ENCODE measurements at regions not wholly inside any gene's neighbourhood (a gene's known extent, or its start where the extent isn't known, plus 50 kb on each side); places are given as distances from the start of the nearest gene placed in this dataset.

DNA sequence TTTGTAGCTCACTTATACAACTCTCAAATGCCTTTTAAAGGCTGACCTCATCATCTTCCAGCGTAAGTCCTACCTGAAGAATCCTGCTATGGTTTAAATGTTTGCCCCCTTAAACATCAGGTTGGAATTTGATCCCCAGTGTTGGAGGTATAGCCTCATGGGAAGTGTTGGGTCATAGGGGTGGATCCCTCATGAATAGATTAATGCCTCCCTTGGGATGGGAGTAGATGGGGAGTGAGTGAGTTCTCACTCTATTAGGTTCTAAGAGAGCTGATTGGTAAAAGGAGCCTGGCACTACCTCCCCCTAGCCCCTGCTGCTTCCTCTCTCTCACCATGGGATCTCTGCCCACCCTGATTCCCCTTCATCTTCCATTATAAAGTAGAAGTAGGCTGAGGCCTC is 285.6 kb downstream of the FZD1 start:
- DNase-seq: no peak
- H3K36me3 ChIP-seq (ENCODE audit: insufficient read depth, low read length): no peaks in the 10 kb centered on the region
- no peaks in the 10 kb centered on the region for H3K9me3 ChIP-seq (ENCODE audit: low read length)
- H3K4me3 ChIP-seq (ENCODE audit: low read length): no peak overlapping the region
- H3K27ac ChIP-seq (ENCODE audit: low read length): no peak overlapping the region
- H4K20me1 ChIP-seq (ENCODE audit: insufficient read depth, low read depth, low read length): no peaks in the 10 kb centered on the region
- H3K27me3 ChIP-seq (ENCODE audit: low read length): no peaks in the 10 kb centered on the region
- H3K79me2 ChIP-seq (ENCODE audit: low read length): no peaks in the 10 kb centered on the region
- no peak overlapping the region for H3K4me2 ChIP-seq (ENCODE audit: low read depth, low read length, poor library complexity, severe bottlenecking)
- no peak overlapping the region for H2AFZ ChIP-seq (ENCODE audit: low read length)
- H3K9ac ChIP-seq (ENCODE audit: low read length): no peak overlapping the region
- H3K9me2 ChIP-seq (replicated peaks; ENCODE audit: insufficient read depth, low read length): no peaks in the 10 kb centered on the region
- no peaks in the 10 kb centered on the region; the same call in 1 of the 2 replicates for H3K4me1 ChIP-seq (ENCODE audit: low read length)

- H3K9ac ChIP-seq (ENCODE audit: low read length): no peak overlapping the region
- H3K9me2 ChIP-seq (replicated peaks; ENCODE audit: insufficient read depth, low read length): no peaks in the 10 kb centered on the region
- no peak overlapping the region for H3K4me3 ChIP-seq (ENCODE audit: low read length)
- H3K79me2 ChIP-seq (ENCODE audit: low read length): no peaks in the 10 kb centered on the region
- H3K36me3 ChIP-seq (ENCODE audit: insufficient read depth, low read length): no peaks in the 10 kb centered on the region
- no peak overlapping the region for H3K27ac ChIP-seq (ENCODE audit: low read length)
- no peak for DNase-seq
- H2AFZ ChIP-seq (ENCODE audit: low read length): no peak overlapping the region
- no peaks in the 10 kb centered on the region; the same call in 1 of the 2 replicates for H3K4me1 ChIP-seq (ENCODE audit: low read length)
- H3K9me3 ChIP-seq (ENCODE audit: low read length): no peaks in the 10 kb centered on the region
- H3K27me3 ChIP-seq (ENCODE audit: low read length): no peaks in the 10 kb centered on the region
- no peaks in the 10 kb centered on the region for H4K20me1 ChIP-seq (ENCODE audit: insufficient read depth, low read depth, low read length)
- no peak overlapping the region for H3K4me2 ChIP-seq (ENCODE audit: low read depth, low read length, poor library complexity, severe bottlenecking)
These were observed 286.7 kb downstream of the FZD1 start for GRCh38 chr7:91550931-91551330.

- no peak overlapping the region for H2AFZ ChIP-seq (ENCODE audit: low read length)
- H3K9me2 ChIP-seq (replicated peaks; ENCODE audit: insufficient read depth, low read length): no peaks in the 10 kb centered on the region
- H3K4me1 ChIP-seq (ENCODE audit: low read length): no peaks in the 10 kb centered on the region
- H3K4me3 ChIP-seq (ENCODE audit: low read length): no peak overlapping the region
- no peak overlapping the region for H3K27ac ChIP-seq (ENCODE audit: low read length)
- H3K9ac ChIP-seq (ENCODE audit: low read length): no peak overlapping the region
- H4K20me1 ChIP-seq (ENCODE audit: insufficient read depth, low read depth, low read length): no peaks in the 10 kb centered on the region
- no peaks in the 10 kb centered on the region for H3K9me3 ChIP-seq (ENCODE audit: low read length)
- no peak for DNase-seq
- no peaks in the 10 kb centered on the region for H3K79me2 ChIP-seq (ENCODE audit: low read length)
- H3K36me3 ChIP-seq (ENCODE audit: insufficient read depth, low read length): no peaks in the 10 kb centered on the region
- H3K4me2 ChIP-seq (ENCODE audit: low read depth, low read length, poor library complexity, severe bottlenecking): no peak overlapping the region
- H3K27me3 ChIP-seq (ENCODE audit: low read length): no peaks in the 10 kb centered on the region
These were observed 287.3 kb downstream of the FZD1 start for GRCh38 chr7:91551377-91552175.

DNA sequence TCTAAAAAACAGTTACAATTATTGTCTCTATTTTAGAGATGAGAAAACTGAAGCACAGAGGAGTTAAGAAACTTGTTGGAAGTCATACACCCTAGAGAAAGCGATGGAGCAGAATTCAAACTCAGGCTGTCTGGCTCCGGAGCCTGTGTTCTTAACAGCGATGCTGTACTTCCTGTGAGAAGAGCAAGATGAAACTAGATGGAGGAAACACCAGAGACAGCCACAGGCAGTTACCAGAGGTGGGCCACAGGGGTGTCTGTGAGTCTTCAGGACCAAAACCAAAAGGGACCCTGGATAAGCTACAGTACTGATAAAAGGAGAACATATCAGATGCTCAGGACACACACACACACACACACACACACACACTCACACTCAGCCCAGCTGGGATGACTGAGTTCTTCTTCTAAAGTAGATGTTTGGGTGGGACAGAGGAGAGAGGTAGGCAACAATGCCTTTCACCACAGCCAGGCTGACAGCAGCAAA is 289.2 kb downstream of the FZD1 start:
- no peak for DNase-seq
- H3K9me2 ChIP-seq (replicated peaks; ENCODE audit: insufficient read depth, low read length): no peaks in the 10 kb centered on the region
- no peak overlapping the region for H3K27ac ChIP-seq (ENCODE audit: low read length)
- H3K9me3 ChIP-seq (ENCODE audit: low read length): no peaks in the 10 kb centered on the region
- no peaks in the 10 kb centered on the region for H4K20me1 ChIP-seq (ENCODE audit: insufficient read depth, low read depth, low read length)
- no peak overlapping the region for H3K9ac ChIP-seq (ENCODE audit: low read length)
- no peaks in the 10 kb centered on the region for H3K79me2 ChIP-seq (ENCODE audit: low read length)
- no peak overlapping the region for H3K4me2 ChIP-seq (ENCODE audit: low read depth, low read length, poor library complexity, severe bottlenecking)
- H3K4me3 ChIP-seq (ENCODE audit: low read length): no peak overlapping the region
- no peaks in the 10 kb centered on the region for H3K36me3 ChIP-seq (ENCODE audit: insufficient read depth, low read length)
- no peak overlapping the region for H2AFZ ChIP-seq (ENCODE audit: low read length)
- H3K27me3 ChIP-seq (ENCODE audit: low read length): no peaks in the 10 kb centered on the region
- no peaks in the 10 kb centered on the region for H3K4me1 ChIP-seq (ENCODE audit: low read length)

- H3K9me3 ChIP-seq (ENCODE audit: low read length): no peaks in the 10 kb centered on the region
- no peak overlapping the region for H3K4me3 ChIP-seq (ENCODE audit: low read length)
- no peaks in the 10 kb centered on the region for H3K9me2 ChIP-seq (replicated peaks; ENCODE audit: insufficient read depth, low read length)
- no peaks in the 10 kb centered on the region for H3K79me2 ChIP-seq (ENCODE audit: low read length)
- no peak for DNase-seq
- H3K36me3 ChIP-seq (ENCODE audit: insufficient read depth, low read length): no peaks in the 10 kb centered on the region
- no peak overlapping the region for H3K27ac ChIP-seq (ENCODE audit: low read length)
- H4K20me1 ChIP-seq (ENCODE audit: insufficient read depth, low read depth, low read length): no peaks in the 10 kb centered on the region
- H3K27me3 ChIP-seq (ENCODE audit: low read length): no peaks in the 10 kb centered on the region
- no peak overlapping the region for H2AFZ ChIP-seq (ENCODE audit: low read length)
- H3K9ac ChIP-seq (ENCODE audit: low read length): no peak overlapping the region
- no peak overlapping the region for H3K4me2 ChIP-seq (ENCODE audit: low read depth, low read length, poor library complexity, severe bottlenecking)
- H3K4me1 ChIP-seq (ENCODE audit: low read length): no peaks in the 10 kb centered on the region
These were observed 290.6 kb downstream of the FZD1 start for GRCh38 chr7:91554883-91555282.

GRCh38 chr7:91556239-91556638 is 292.0 kb downstream of the FZD1 start:
- Histone ChIP-seq H3K9me3 (ENCODE audit: low read length) (no peaks in the 10 kb centered on the region), H3K27ac (ENCODE audit: low read length) (no peak overlapping the region), H3K4me3 (ENCODE audit: low read length) (no peak overlapping the region), H3K4me1 (ENCODE audit: low read length) (no peaks in the 10 kb centered on the region), H3K36me3 (ENCODE audit: insufficient read depth, low read length) (no peaks in the 10 kb centered on the region), H4K20me1 (ENCODE audit: insufficient read depth, low read depth, low read length) (no peaks in the 10 kb centered on the region), H3K9me2 (replicated peaks; ENCODE audit: insufficient read depth, low read length) (no peaks in the 10 kb centered on the region), H3K9ac (ENCODE audit: low read length) (no peak overlapping the region), H3K4me2 (ENCODE audit: low read depth, low read length, poor library complexity, severe bottlenecking) (no peak overlapping the region), H3K27me3 (ENCODE audit: low read length) (no peaks in the 10 kb centered on the region), H2AFZ (ENCODE audit: low read length) (no peak overlapping the region), H3K79me2 (ENCODE audit: low read length) (no peaks in the 10 kb centered on the region)
- no peak for DNase-seq

- H3K27ac ChIP-seq (ENCODE audit: low read length): no peak overlapping the region
- no peaks in the 10 kb centered on the region for H3K36me3 ChIP-seq (ENCODE audit: insufficient read depth, low read length)
- H3K27me3 ChIP-seq (ENCODE audit: low read length): no peaks in the 10 kb centered on the region
- no peaks in the 10 kb centered on the region for H3K4me1 ChIP-seq (ENCODE audit: low read length)
- DNase-seq: no peak
- no peaks in the 10 kb centered on the region for H3K9me3 ChIP-seq (ENCODE audit: low read length)
- H3K79me2 ChIP-seq (ENCODE audit: low read length): no peaks in the 10 kb centered on the region
- no peak overlapping the region for H3K4me2 ChIP-seq (ENCODE audit: low read depth, low read length, poor library complexity, severe bottlenecking)
- H3K9ac ChIP-seq (ENCODE audit: low read length): no peak overlapping the region
- no peaks in the 10 kb centered on the region for H4K20me1 ChIP-seq (ENCODE audit: insufficient read depth, low read depth, low read length)
- no peak overlapping the region for H3K4me3 ChIP-seq (ENCODE audit: low read length)
- H3K9me2 ChIP-seq (replicated peaks; ENCODE audit: insufficient read depth, low read length): no peaks in the 10 kb centered on the region
- no peak overlapping the region for H2AFZ ChIP-seq (ENCODE audit: low read length)
These were observed 292.9 kb downstream of the FZD1 start for GRCh38 chr7:91556956-91557650.

DNA sequence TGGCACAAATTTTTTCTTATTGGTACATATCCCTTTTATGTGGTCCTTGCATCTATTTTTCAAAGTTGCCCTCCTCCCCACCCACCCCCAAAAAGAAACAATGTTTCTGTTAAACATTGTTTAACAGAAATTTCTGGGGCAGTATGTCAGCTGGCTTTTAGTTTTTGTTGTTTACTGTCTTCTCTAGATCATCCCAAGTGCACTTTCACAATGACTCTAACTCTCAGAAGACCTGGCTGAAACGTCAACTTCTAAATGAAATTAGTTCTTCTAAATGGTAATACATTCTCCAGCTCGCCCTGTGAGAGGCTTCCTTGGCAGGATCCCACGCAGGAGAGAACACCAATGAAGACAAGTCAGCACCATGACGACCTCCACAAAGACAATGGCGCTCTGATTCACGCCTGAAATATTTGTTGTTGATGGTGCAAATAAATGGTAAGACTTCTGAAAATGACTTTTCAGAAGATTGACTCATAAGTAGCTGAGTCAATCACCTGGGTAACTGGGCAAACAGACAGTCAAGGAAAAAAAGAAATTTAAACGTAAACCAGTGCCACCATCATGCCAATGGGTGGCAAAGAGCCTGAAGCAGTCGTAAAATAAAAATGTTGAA is 293.7 kb downstream of the FZD1 start:
- Histone ChIP-seq H2AFZ (ENCODE audit: low read length) (no peak overlapping the region), H3K79me2 (ENCODE audit: low read length) (no peaks in the 10 kb centered on the region), H3K27me3 (ENCODE audit: low read length) (no peaks in the 10 kb centered on the region), H3K9me2 (replicated peaks; ENCODE audit: insufficient read depth, low read length) (no peaks in the 10 kb centered on the region), H3K27ac (ENCODE audit: low read length) (no peak overlapping the region), H3K4me2 (ENCODE audit: low read depth, low read length, poor library complexity, severe bottlenecking) (no peak overlapping the region), H4K20me1 (ENCODE audit: insufficient read depth, low read depth, low read length) (no peaks in the 10 kb centered on the region), H3K4me1 (ENCODE audit: low read length) (no peaks in the 10 kb centered on the region), H3K9me3 (ENCODE audit: low read length) (no peaks in the 10 kb centered on the region), H3K9ac (ENCODE audit: low read length) (no peak overlapping the region), H3K4me3 (ENCODE audit: low read length) (no peak overlapping the region), H3K36me3 (ENCODE audit: insufficient read depth, low read length) (no peaks in the 10 kb centered on the region)
- DNase-seq: no peak
